DOHH2 (cell line): ENCODE measurements at regions not wholly inside any gene's neighbourhood (a gene's known extent, or its start where the extent isn't known, plus 50 kb on each side); places are given as distances from the start of the nearest gene placed in this dataset.

Experiments used
- H3F3A ChIP-seq: fragments of 200-600 bp; sonication (generic), shearing (Covaris generic); 2 replicates; pipeline ENCODE4 v1.6.0; 2016; ENCODE audit warnings: antibody characterized with exemption, mild to moderate bottlenecking; ENCODE audit not compliant: control insufficient read depth, insufficient read depth
- H3K27ac ChIP-seq: fragments of 200-600 bp; sonication (generic); 2 replicates; pipeline ENCODE4 v1.5.1; 2014; ENCODE audit warnings: low read depth, mild to moderate bottlenecking, low read length, moderate library complexity
- H3K27me3 ChIP-seq: fragments of 200-600 bp; sonication (generic); 2 replicates; pipeline ENCODE4 v1.6.1; 2014; ENCODE audit warnings: mild to moderate bottlenecking, low read length, mixed read lengths; ENCODE audit not compliant: control insufficient read depth
- H3K36me3 ChIP-seq: fragments of 200-600 bp; sonication (generic); 2 replicates; pipeline ENCODE4 v1.6.1; 2014; ENCODE audit warnings: mild to moderate bottlenecking, low read length, moderate library complexity, mixed read lengths; ENCODE audit not compliant: control insufficient read depth
- H3K4me1 ChIP-seq: fragments of 200-600 bp; sonication (generic); 2 replicates; pipeline ENCODE4 v1.6.1; 2014; ENCODE audit warnings: mild to moderate bottlenecking, low read length, mixed read lengths; ENCODE audit not compliant: control insufficient read depth
- H3K4me2 ChIP-seq: fragments of 200-600 bp; sonication (generic); 2 replicates; pipeline ENCODE4 v1.6.0; 2014; ENCODE audit warnings: mild to moderate bottlenecking, low read length, moderate library complexity
- H3K4me3 ChIP-seq: fragments of 200-600 bp; sonication (generic); 2 replicates; pipeline ENCODE4 v1.5.1; 2014; ENCODE audit warnings: mild to moderate bottlenecking, low read length, mixed read lengths
- H3K79me2 ChIP-seq: fragments of 200-600 bp; sonication (generic); 2 replicates; pipeline ENCODE4 v1.6.1; 2014; ENCODE audit warnings: mild to moderate bottlenecking, low read length, mixed read lengths; ENCODE audit not compliant: control insufficient read depth
- H3K9me2 ChIP-seq: fragments of 200-600 bp; sonication (generic); replicated peaks from 2 replicates; pipeline ENCODE4 v1.6.1; 2014; ENCODE audit warnings: mild to moderate bottlenecking, low read length, mixed read lengths; ENCODE audit not compliant: control insufficient read depth
- H3K9me3 ChIP-seq: fragments of 200-600 bp; sonication (generic); 2 replicates; pipeline ENCODE4 v1.6.1; 2014; ENCODE audit warnings: antibody characterized with exemption, low read length, mixed read lengths; ENCODE audit not compliant: control insufficient read depth, insufficient read depth
- H4K20me1 ChIP-seq: fragments of 200-600 bp; sonication (generic); 2 replicates; pipeline ENCODE4 v1.6.0; 2014; ENCODE audit warnings: low read depth, mild to moderate bottlenecking, antibody characterized with exemption, low read length, moderate library complexity; ENCODE audit not compliant: control insufficient read depth, insufficient read depth
- CTCF ChIP-seq: fragments of 200-600 bp; sonication (generic); IDR thresholded peaks from one replicate; pipeline ENCODE4 v1.5.1; 2014; ENCODE audit warnings: antibody characterized with exemption, mild to moderate bottlenecking, low read depth, low read length; ENCODE audit not compliant: poor library complexity, severe bottlenecking
- EZH2phosphoT487 ChIP-seq: fragments of 200-600 bp; sonication (generic); IDR thresholded peaks from 2 replicates; pipeline ENCODE4 v1.6.1; 2017; ENCODE audit warnings: borderline replicate concordance, mild to moderate bottlenecking, antibody characterized with exemption, low read length, moderate library complexity, mixed read lengths

- Histone ChIP-seq H3K4me2 (no peak overlapping the region), H3K27ac (no peak overlapping the region), H3K4me3 (no peak overlapping the region), H3F3A (no peaks in the 10 kb centered on the region), H3K27me3 (no peaks in the 10 kb centered on the region), H4K20me1 (no peaks in the 10 kb centered on the region), H3K9me2 (no peaks in the 10 kb centered on the region), H3K4me1 (no peaks in the 10 kb centered on the region), H3K79me2 (no peaks in the 10 kb centered on the region), H3K9me3 (no peaks in the 10 kb centered on the region), H3K36me3 (no peaks in the 10 kb centered on the region)
- TF ChIP-seq EZH2phosphoT487 = no peak
- TF ChIP-seq CTCF = no peak
These were observed 1138.3 kb upstream of the LRRTM3 start for GRCh38 chr10:65787571-65787970.

- no peaks in the 10 kb centered on the region for H4K20me1 ChIP-seq
- H3K9me2 ChIP-seq = no peaks in the 10 kb centered on the region
- no peaks in the 10 kb centered on the region for H3K9me3 ChIP-seq
- no peaks in the 10 kb centered on the region for H3K27me3 ChIP-seq
- no peak overlapping the region for H3K27ac ChIP-seq
- H3K79me2 ChIP-seq = no peaks in the 10 kb centered on the region
- H3F3A ChIP-seq = no peaks in the 10 kb centered on the region
- no peak overlapping the region for H3K4me2 ChIP-seq
- no peaks in the 10 kb centered on the region for H3K36me3 ChIP-seq
- no peaks in the 10 kb centered on the region for H3K4me1 ChIP-seq
- TF ChIP-seq EZH2phosphoT487 (no peak), CTCF (no peak)
- no peak overlapping the region for H3K4me3 ChIP-seq
These were observed 1137.6 kb upstream of the LRRTM3 start for GRCh38 chr10:65788271-65788670.

GRCh38 chr10:65791979-65792378 is 1133.9 kb upstream of the LRRTM3 start:
- Histone ChIP-seq H3K9me3 (no peaks in the 10 kb centered on the region), H3K79me2 (no peaks in the 10 kb centered on the region), H3K4me2 (no peak overlapping the region), H3K36me3 (no peaks in the 10 kb centered on the region), H3K4me1 (0 out of 2 replicates have a peak, but pooled peaks cover 6% of the 10 kb centered on the region), H3K4me3 (no peak overlapping the region), H3K27me3 (no peaks in the 10 kb centered on the region), H3F3A (no peaks in the 10 kb centered on the region), H3K9me2 (no peaks in the 10 kb centered on the region), H4K20me1 (no peaks in the 10 kb centered on the region), H3K27ac (no peak overlapping the region)
- TF ChIP-seq CTCF (no peak), EZH2phosphoT487 (no peak)
